ENCODE measurements at regions not wholly inside any gene's neighbourhood (a gene's known extent, or its start where the extent isn't known, plus 50 kb on each side); places are given as distances from the start of the nearest gene placed in this dataset.

DNA sequence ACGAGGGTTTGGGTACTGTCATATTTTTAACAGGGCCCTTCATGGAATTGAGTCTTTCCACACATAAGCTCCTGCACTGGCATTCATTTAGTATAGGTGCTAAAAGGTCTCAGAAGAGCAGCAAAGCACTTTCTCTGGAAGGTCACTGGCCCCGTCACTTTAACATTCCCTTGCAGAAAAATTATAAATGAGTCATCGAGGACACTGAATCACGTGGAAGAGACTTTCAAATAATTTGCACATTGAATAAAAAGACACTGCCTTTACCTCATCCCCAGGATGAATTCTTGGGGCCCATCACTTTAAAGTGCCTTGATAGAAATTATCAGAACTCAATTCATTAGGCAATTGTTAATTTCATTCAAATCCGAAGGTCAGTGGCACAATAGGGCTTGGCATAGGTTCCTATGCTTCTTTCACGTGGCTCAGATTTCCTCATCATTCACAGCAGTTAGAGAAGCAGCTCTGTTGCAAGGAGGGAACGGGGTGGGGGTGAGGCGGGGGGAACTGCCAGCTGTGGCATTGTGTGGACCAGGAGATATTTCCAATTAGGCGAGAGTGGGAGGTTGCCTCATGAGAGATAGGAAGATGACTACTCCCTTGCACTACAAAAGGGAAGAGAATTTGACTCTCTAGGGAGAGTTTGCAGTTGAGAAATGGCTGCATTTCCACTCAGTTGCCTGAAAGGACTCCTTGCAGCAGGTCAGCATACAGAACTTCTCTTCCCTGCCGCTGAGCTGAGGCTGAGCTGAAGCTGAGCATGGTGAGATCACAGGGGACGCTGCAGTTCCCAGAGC lies 86.3 kb upstream of the NPAS2 start:
- POLR2A ChIA-PET, result no interaction called here
- H3K27ac ChIP-seq (ENCODE audit: low read length in 2 of 2), result no peak overlapping the region
- H3K27ac Mint-ChIP-seq, result no peak overlapping the region
- H3K4me1 Mint-ChIP-seq, result no peaks in the 10 kb centered on the region
- no peak overlapping the region for H3K4me3 Mint-ChIP-seq
- CTCF ChIA-PET, result no interaction called here
- peaks cover 0 to 11% (median 1%) of the 10 kb centered on the region in 4 experiments for H3K27me3 ChIP-seq (replicated peaks in 1 of 4; ENCODE audit: control extremely low read depth in 1 of 4, control insufficient read depth in 3 of 4, insufficient read depth in 4 of 4, low read length in 3 of 4)
- H3K79me2 ChIP-seq (ENCODE audit: control insufficient read depth, insufficient read depth, low read length), result no peaks in the 10 kb centered on the region
- no peak overlapping the region for H3K4me3 ChIP-seq (ENCODE audit: control extremely low read depth in 1 of 5, extremely low read depth in 1 of 5, insufficient read depth in 1 of 5, low read depth in 2 of 5, low read length in 4 of 5)
- WGBS (ENCODE audit: insufficient coverage), result 86% methylated on average over 7 of the region's 11 CpGs
- ATAC-seq (ENCODE audit: low read depth) (no peak), DNase-seq (no peak)
- intact Hi-C loops (cut with micrococcal nuclease), result no loop called here
- H3K9me3 Mint-ChIP-seq (ENCODE audit: insufficient read depth), result peaks cover 2% of the 10 kb centered on the region
- H3K27me3 Mint-ChIP-seq, result peaks cover 57% of the 10 kb centered on the region
- H3K9ac ChIP-seq (ENCODE audit: low read length), result no peak overlapping the region
- H4K20me1 ChIP-seq (ENCODE audit: control insufficient read depth, insufficient read depth, low read length, poor library complexity, severe bottlenecking), result no peaks in the 10 kb centered on the region
- peaks cover 0 to 3% (median under 1%) of the 10 kb centered on the region in 3 donors for H3K9me3 ChIP-seq (ENCODE audit: control extremely low read depth in 1 of 3, control insufficient read depth in 2 of 3, insufficient read depth in 1 of 3, low read length in 2 of 3)
- no peak overlapping the region for H2AFZ ChIP-seq (ENCODE audit: insufficient read depth, low read depth, low read length, poor library complexity, severe bottlenecking)
- H3K36me3 ChIP-seq (replicated peaks in 1 of 2; ENCODE audit: control extremely low read depth in 1 of 2, control insufficient read depth in 1 of 2, extremely low read depth in 1 of 2, insufficient read depth in 2 of 2, low read length in 1 of 2), result no peaks in the 10 kb centered on the region
- no peak for TF ChIP-seq EZH2 (IDR thresholded peaks at IDR 0.05; ENCODE audit: borderline replicate concordance, insufficient read depth, low read depth, low read length, poor library complexity, severe bottlenecking)
- TF ChIP-seq, protein P1, sequence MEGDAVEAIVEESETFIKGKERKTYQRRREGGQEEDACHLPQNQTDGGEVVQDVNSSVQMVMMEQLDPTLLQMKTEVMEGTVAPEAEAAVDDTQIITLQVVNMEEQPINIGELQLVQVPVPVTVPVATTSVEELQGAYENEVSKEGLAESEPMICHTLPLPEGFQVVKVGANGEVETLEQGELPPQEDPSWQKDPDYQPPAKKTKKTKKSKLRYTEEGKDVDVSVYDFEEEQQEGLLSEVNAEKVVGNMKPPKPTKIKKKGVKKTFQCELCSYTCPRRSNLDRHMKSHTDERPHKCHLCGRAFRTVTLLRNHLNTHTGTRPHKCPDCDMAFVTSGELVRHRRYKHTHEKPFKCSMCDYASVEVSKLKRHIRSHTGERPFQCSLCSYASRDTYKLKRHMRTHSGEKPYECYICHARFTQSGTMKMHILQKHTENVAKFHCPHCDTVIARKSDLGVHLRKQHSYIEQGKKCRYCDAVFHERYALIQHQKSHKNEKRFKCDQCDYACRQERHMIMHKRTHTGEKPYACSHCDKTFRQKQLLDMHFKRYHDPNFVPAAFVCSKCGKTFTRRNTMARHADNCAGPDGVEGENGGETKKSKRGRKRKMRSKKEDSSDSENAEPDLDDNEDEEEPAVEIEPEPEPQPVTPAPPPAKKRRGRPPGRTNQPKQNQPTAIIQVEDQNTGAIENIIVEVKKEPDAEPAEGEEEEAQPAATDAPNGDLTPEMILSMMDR (IDR thresholded peaks at IDR 0.05), result no peak
- no peak overlapping the region for H3K4me2 ChIP-seq (replicated peaks; ENCODE audit: low read depth, low read length, poor library complexity, severe bottlenecking)
- H3K4me1 ChIP-seq (ENCODE audit: control insufficient read depth in 2 of 2, insufficient read depth in 2 of 2, low read length in 2 of 2), result no peaks in the 10 kb centered on the region

DNA sequence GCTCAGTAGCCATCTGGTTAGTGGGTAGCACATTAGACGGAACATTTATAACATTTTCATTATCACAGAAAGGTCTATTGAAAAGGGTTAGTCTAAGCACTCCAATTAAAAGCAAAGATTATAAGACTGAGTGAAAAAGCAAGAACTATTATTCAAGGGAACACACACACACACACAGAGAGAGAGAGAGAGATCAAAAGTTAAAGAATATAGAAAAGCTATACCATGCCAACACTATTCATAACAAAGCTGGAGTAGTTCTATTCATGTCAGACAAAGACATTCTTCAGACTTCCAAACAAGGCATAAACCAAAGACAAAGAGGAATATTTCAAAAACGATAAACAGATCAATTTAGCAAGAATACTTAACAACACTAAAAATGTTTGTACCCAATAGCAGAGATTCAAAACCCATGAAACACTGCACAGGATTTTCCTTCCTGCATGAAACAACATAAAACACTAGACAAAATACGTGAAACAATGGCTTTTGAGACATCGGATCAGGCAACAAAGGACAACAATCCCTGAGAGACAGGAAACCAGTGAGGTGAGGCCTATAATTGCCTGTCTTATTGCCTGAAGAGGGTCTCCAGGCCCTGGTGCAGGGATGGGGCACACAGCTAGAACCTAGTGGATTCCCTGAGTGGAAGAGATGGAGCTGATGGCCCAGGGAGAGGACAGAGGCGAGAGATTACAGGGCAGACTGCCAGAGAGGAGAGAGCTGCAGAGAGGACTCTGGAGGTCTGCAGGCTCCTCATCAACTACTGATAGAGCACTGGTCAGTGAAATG lies 83.6 kb upstream of the NPAS2 start:
- H3K79me2 ChIP-seq (ENCODE audit: control insufficient read depth, insufficient read depth, low read length), result no peaks in the 10 kb centered on the region
- H3K4me1 Mint-ChIP-seq, result no peaks in the 10 kb centered on the region
- TF ChIP-seq, protein P1 (IDR thresholded peaks at IDR 0.05), result no peak
- TF ChIP-seq EZH2 (IDR thresholded peaks at IDR 0.05; ENCODE audit: borderline replicate concordance, insufficient read depth, low read depth, low read length, poor library complexity, severe bottlenecking), result no peak
- H3K27me3 Mint-ChIP-seq, result peaks cover 50% of the 10 kb centered on the region
- H3K36me3 ChIP-seq (replicated peaks in 1 of 2; ENCODE audit: control extremely low read depth in 1 of 2, control insufficient read depth in 1 of 2, extremely low read depth in 1 of 2, insufficient read depth in 2 of 2, low read length in 1 of 2), result no peaks in the 10 kb centered on the region
- peaks cover 0 to 5% (median 1%) of the 10 kb centered on the region in 4 experiments for H3K27me3 ChIP-seq (replicated peaks in 1 of 4; ENCODE audit: control extremely low read depth in 1 of 4, control insufficient read depth in 3 of 4, insufficient read depth in 4 of 4, low read length in 3 of 4)
- ChIA-PET POLR2A (no interaction called here), CTCF (no interaction called here)
- H3K4me1 ChIP-seq (ENCODE audit: control insufficient read depth in 2 of 2, insufficient read depth in 2 of 2, low read length in 2 of 2), result no peaks in the 10 kb centered on the region
- H3K27ac Mint-ChIP-seq, result no peak overlapping the region
- intact Hi-C loops (cut with micrococcal nuclease), result no loop called here
- H4K20me1 ChIP-seq (ENCODE audit: control insufficient read depth, insufficient read depth, low read length, poor library complexity, severe bottlenecking), result no peaks in the 10 kb centered on the region
- ATAC-seq (ENCODE audit: low read depth) (no peak), DNase-seq (no peak)
- H3K9me3 ChIP-seq (ENCODE audit: control extremely low read depth in 1 of 3, control insufficient read depth in 2 of 3, insufficient read depth in 1 of 3, low read length in 2 of 3), result no peaks in the 10 kb centered on the region
- H2AFZ ChIP-seq (ENCODE audit: insufficient read depth, low read depth, low read length, poor library complexity, severe bottlenecking), result no peak overlapping the region
- no peak overlapping the region for H3K27ac ChIP-seq (ENCODE audit: low read length in 2 of 2)
- 93% methylated on average over 3 of the region's 5 CpGs for WGBS (ENCODE audit: insufficient coverage)
- H3K9ac ChIP-seq (ENCODE audit: low read length), result no peak overlapping the region
- no peak overlapping the region for H3K4me2 ChIP-seq (replicated peaks; ENCODE audit: low read depth, low read length, poor library complexity, severe bottlenecking)
- no peaks in the 10 kb centered on the region for H3K9me3 Mint-ChIP-seq (ENCODE audit: insufficient read depth)
- no peak overlapping the region for H3K4me3 ChIP-seq (ENCODE audit: control extremely low read depth in 1 of 5, extremely low read depth in 1 of 5, insufficient read depth in 1 of 5, low read depth in 2 of 5, low read length in 4 of 5)
- no peak overlapping the region for H3K4me3 Mint-ChIP-seq
